CD14-positive monocyte (primary cell): ENCODE measurements at regions not wholly inside any gene's neighbourhood (a gene's known extent, or its start where the extent isn't known, plus 50 kb on each side); places are given as distances from the start of the nearest gene placed in this dataset.

ENCODE experiments used
- DNase-seq, 3 donors: peaks; one replicate each; pipeline ENCODE4 v3.0.0-alpha.2; 2011 to 2022
- H2AFZ ChIP-seq: 2 replicates; pipeline ENCODE4 v1.6.0; 2012; ENCODE audit warnings: mild to moderate bottlenecking, low read depth, low read length, inconsistent platforms; ENCODE audit not compliant: insufficient read depth, poor library complexity, severe bottlenecking
- H3K27ac ChIP-seq, 2 donors: 1 replicate in 1 of 2; 2 replicates in 1 of 2; pipeline ENCODE4 v1.5.1; 2012 to 2013; ENCODE audit warnings: low read length in 2 of 2, control low read depth in 1 of 2, inconsistent platforms in 1 of 2, low read depth in 1 of 2, mild to moderate bottlenecking in 1 of 2
- H3K27me3 ChIP-seq, 2 donors: one replicate each; pipeline versions ENCODE4 v1.6.0 to v1.6.1; 2011 to 2013; ENCODE audit warnings: low read length in 2 of 2; ENCODE audit not compliant: control insufficient read depth in 2 of 2, insufficient read depth in 2 of 2
- H3K36me3 ChIP-seq, 2 donors: replicated peaks in 1 of 2; 1 replicate in 1 of 2; 2 replicates in 1 of 2; pipeline versions ENCODE4 v1.5.1 to v1.6.1; 2012 to 2013; ENCODE audit warnings: low read length in 2 of 2, control low read depth in 1 of 2, inconsistent platforms in 1 of 2, mild to moderate bottlenecking in 1 of 2; ENCODE audit not compliant: insufficient read depth in 2 of 2, control insufficient read depth in 1 of 2
- H3K4me1 ChIP-seq, 2 donors: 1 replicate in 1 of 2; 2 replicates in 1 of 2; pipeline versions ENCODE4 v1.5.1 to v1.6.1; 2012 to 2013; ENCODE audit warnings: low read length in 2 of 2, control low read depth in 1 of 2, inconsistent platforms in 1 of 2, mild to moderate bottlenecking in 1 of 2, moderate library complexity in 1 of 2; ENCODE audit not compliant: insufficient read depth in 2 of 2, control insufficient read depth in 1 of 2
- H3K4me2 ChIP-seq: replicated peaks from 2 replicates; pipeline ENCODE3; 2012; ENCODE audit warnings: low read length, moderate library complexity, mild to moderate bottlenecking; ENCODE audit not compliant: poor library complexity, severe bottlenecking; ENCODE audit errors: extremely low read depth
- H3K4me3 ChIP-seq, 3 experiments: fragments of 200-600 bp in 1 of 3; sonication (generic) in 1 of 3; replicated peaks in 1 of 3; 1 replicate in 2 of 3; 2 replicates in 1 of 3; pipeline ENCODE4 v1.5.1; 2011 to 2013; ENCODE audit warnings: low read length in 3 of 3, mild to moderate bottlenecking in 3 of 3, control low read depth in 2 of 3, low read depth in 2 of 3, inconsistent platforms in 1 of 3, moderate library complexity in 1 of 3
- H3K79me2 ChIP-seq: 2 replicates; pipeline ENCODE4 v1.6.0; 2012; ENCODE audit warnings: mild to moderate bottlenecking, control low read depth, inconsistent platforms, low read length, moderate library complexity; ENCODE audit not compliant: insufficient read depth
- H3K9ac ChIP-seq: 2 replicates; pipeline ENCODE4 v1.6.0; 2017; ENCODE audit warnings: low read length, mild to moderate bottlenecking; ENCODE audit not compliant: insufficient read depth, poor library complexity, severe bottlenecking
- H3K9me3 ChIP-seq, 2 donors: replicated peaks in 1 of 2; 1 replicate in 1 of 2; 2 replicates in 1 of 2; pipeline versions ENCODE4 v1.5.1 to v1.6.1; 2012 to 2013; ENCODE audit warnings: low read length in 2 of 2, control low read depth in 1 of 2; ENCODE audit not compliant: control insufficient read depth in 1 of 2, insufficient read depth in 1 of 2
- H4K20me1 ChIP-seq: 2 replicates; pipeline ENCODE4 v1.6.0; 2012; ENCODE audit warnings: mild to moderate bottlenecking, low read length, control low read depth, moderate library complexity; ENCODE audit not compliant: insufficient read depth
- H3K27ac Mint-ChIP-seq, 7 donors: one replicate each; pipeline ENCODE4 v1.8.0; 2020; ENCODE audit warnings: mild to moderate bottlenecking in 7 of 7, mixed read lengths in 7 of 7, moderate library complexity in 6 of 7, inconsistent platforms in 2 of 7
- H3K27me3 Mint-ChIP-seq, 3 donors: one replicate each; pipeline ENCODE4 v1.8.0; 2021 to 2022; ENCODE audit warnings: low read depth in 3 of 3, mild to moderate bottlenecking in 3 of 3, mixed read lengths in 3 of 3, moderate library complexity in 3 of 3, inconsistent platforms in 1 of 3
- H3K36me3 Mint-ChIP-seq, 2 donors: one replicate each; pipeline ENCODE4 v1.8.0; 2020; ENCODE audit warnings: mixed read lengths in 2 of 2, inconsistent platforms in 1 of 2, mild to moderate bottlenecking in 1 of 2
- H3K4me1 Mint-ChIP-seq: one replicate; pipeline ENCODE4 v1.8.0; 2020; ENCODE audit warnings: mild to moderate bottlenecking, mixed read lengths
- H3K4me3 Mint-ChIP-seq, 2 donors: one replicate each; pipeline ENCODE4 v1.8.0; 2020; ENCODE audit warnings: mild to moderate bottlenecking in 2 of 2, mixed read lengths in 2 of 2, moderate library complexity in 1 of 2
- H3K9me3 Mint-ChIP-seq, 7 donors: one replicate each; pipeline ENCODE4 v1.8.0; 2020 to 2022; ENCODE audit warnings: mixed read lengths in 7 of 7, mild to moderate bottlenecking in 6 of 7, moderate library complexity in 6 of 7, inconsistent platforms in 2 of 7
- WGBS: methylation state at CpG from one replicate; pipeline ENCODE4 v1.1.5; 2013; ENCODE audit warnings: missing lambda C conversion rate; ENCODE audit not compliant: insufficient coverage; 5-methylcytosine and 5-hydroxymethylcytosine counted together
- intact Hi-C, 2 donors: fragments of 100-400 bp; cut with micrococcal nuclease; formaldehyde crosslinking; loops; one replicate each; pipeline versions ENCODE4 v1.15.0 to v1.15.1; 2023
- TF ChIP-seq, protein P1 (sequence below): fragments of 200-600 bp; IDR thresholded peaks from one replicate; pipeline ENCODE4 v1.8.0; 2022; ENCODE audit warnings: antibody characterized with exemption, mild to moderate bottlenecking

DNA sequence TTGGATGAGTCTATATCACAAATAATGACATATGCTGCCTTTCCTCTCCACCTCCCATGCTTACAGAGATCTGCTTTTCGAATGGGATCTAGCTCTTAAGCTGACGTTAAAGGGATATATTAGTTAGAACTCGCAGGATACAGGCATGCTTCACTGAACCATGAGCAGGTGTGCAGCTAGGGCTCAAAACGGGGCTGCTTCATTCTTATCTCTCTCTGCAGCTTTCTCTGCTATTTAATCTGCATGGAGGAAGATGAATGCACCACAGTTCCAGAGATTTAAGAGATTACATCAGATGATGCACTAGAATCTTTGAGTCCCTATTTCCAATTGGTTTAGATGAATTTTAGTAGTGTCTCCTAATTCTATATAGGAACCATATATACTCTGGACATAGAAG, 327.0 kb downstream of the RAD51AP2 start:
- Mint-ChIP-seq H3K36me3 (no peaks in the 10 kb centered on the region), H3K27me3 (peaks cover 0 to 1% (median 0%) of the 10 kb centered on the region in 3 donors), H3K4me1 (no peaks in the 10 kb centered on the region), H3K9me3 (peaks cover 0 to 8% (median 0%) of the 10 kb centered on the region in 7 donors), H3K27ac (no peak overlapping the region), H3K4me3 (no peak overlapping the region)
- TF ChIP-seq, protein P1, sequence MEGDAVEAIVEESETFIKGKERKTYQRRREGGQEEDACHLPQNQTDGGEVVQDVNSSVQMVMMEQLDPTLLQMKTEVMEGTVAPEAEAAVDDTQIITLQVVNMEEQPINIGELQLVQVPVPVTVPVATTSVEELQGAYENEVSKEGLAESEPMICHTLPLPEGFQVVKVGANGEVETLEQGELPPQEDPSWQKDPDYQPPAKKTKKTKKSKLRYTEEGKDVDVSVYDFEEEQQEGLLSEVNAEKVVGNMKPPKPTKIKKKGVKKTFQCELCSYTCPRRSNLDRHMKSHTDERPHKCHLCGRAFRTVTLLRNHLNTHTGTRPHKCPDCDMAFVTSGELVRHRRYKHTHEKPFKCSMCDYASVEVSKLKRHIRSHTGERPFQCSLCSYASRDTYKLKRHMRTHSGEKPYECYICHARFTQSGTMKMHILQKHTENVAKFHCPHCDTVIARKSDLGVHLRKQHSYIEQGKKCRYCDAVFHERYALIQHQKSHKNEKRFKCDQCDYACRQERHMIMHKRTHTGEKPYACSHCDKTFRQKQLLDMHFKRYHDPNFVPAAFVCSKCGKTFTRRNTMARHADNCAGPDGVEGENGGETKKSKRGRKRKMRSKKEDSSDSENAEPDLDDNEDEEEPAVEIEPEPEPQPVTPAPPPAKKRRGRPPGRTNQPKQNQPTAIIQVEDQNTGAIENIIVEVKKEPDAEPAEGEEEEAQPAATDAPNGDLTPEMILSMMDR: no peak
- DNase-seq: no peak
- Histone ChIP-seq H3K27ac (no peak overlapping the region), H2AFZ (no peak overlapping the region), H3K79me2 (no peaks in the 10 kb centered on the region), H3K4me1 (no peaks in the 10 kb centered on the region), H3K9ac (no peak overlapping the region), H4K20me1 (no peaks in the 10 kb centered on the region), H3K4me3 (no peak overlapping the region), H3K27me3 (no peaks in the 10 kb centered on the region), H3K9me3 (peaks cover 0 to 7% of the 10 kb centered on the region in 2 donors), H3K36me3 (no peaks in the 10 kb centered on the region), H3K4me2 (no peak overlapping the region)
- no CpG with 5 or more reads among the region's 4 CpGs for WGBS
- intact Hi-C loops: no loop called here

DNA sequence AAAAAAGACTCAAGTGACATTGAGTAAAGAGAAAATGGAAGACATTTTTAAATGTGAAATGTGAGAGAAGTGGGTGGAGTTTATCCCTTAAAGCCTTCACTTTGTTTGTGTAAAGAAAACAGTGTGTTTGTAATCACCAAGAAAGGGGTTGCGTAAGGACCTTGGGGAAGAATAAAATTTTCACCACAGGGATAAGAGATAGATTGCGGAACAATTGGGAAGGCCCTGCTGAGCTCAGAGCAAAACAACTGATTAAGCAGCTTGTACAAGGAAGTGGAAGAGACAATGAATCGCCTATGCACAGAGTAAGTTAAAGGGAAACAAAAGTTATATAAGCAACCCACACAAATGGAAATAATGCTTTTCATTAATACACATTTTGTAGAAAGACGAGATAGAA, 327.7 kb downstream of the RAD51AP2 start:
- H2AFZ ChIP-seq: no peak overlapping the region
- TF ChIP-seq, protein P1: no peak
- DNase-seq: no peak
- H3K4me1 ChIP-seq: no peaks in the 10 kb centered on the region
- Mint-ChIP-seq H3K27ac (peak overlapping the region in 1 of 7 donors; percentile 49), H3K27me3 (peaks cover 0 to 1% (median 0%) of the 10 kb centered on the region in 3 donors), H3K36me3 (no peaks in the 10 kb centered on the region), H3K9me3 (peaks cover 0 to 8% (median 0%) of the 10 kb centered on the region in 7 donors), H3K4me3 (no peak overlapping the region), H3K4me1 (no peaks in the 10 kb centered on the region)
- no peaks in the 10 kb centered on the region for H3K79me2 ChIP-seq
- H3K4me3 ChIP-seq: no peak overlapping the region
- intact Hi-C loops: no loop called here
- WGBS: 100% methylated on average over 1 of the region's 4 CpGs
- no peak overlapping the region for H3K4me2 ChIP-seq
- no peak overlapping the region for H3K27ac ChIP-seq
- H3K9ac ChIP-seq: no peak overlapping the region
- peaks cover 0 to 7% of the 10 kb centered on the region in 2 donors for H3K9me3 ChIP-seq
- H3K27me3 ChIP-seq: no peaks in the 10 kb centered on the region
- H4K20me1 ChIP-seq: no peaks in the 10 kb centered on the region
- H3K36me3 ChIP-seq: no peaks in the 10 kb centered on the region
